ENCODE measurements at regions not wholly inside any gene's neighbourhood (a gene's known extent, or its start where the extent isn't known, plus 50 kb on each side); places are given as distances from the start of the nearest gene placed in this dataset.

- Histone ChIP-seq H3K23ac (ENCODE audit: insufficient read length, low read depth, low read length) (no peak overlapping the region), H3K27ac (ENCODE audit: insufficient read length, low read depth, low read length) (no peak overlapping the region), H2AK5ac (ENCODE audit: insufficient read length, low read length) (no peak overlapping the region), H2BK5ac (ENCODE audit: insufficient read length, low read length) (no peak overlapping the region), H4K91ac (ENCODE audit: insufficient read length, low read depth, low read length) (no peak overlapping the region), H2BK20ac (ENCODE audit: low read depth, low read length, poor library complexity, severe bottlenecking) (no peak overlapping the region), H3K14ac (ENCODE audit: insufficient read depth, low read length) (no peak overlapping the region), H2BK12ac (ENCODE audit: insufficient read length, low read depth, low read length) (no peak overlapping the region), H3K23me2 (ENCODE audit: insufficient read length, low read depth, low read length, poor library complexity, severe bottlenecking) (no peaks in the 10 kb centered on the region), H3K79me1 (ENCODE audit: insufficient read depth, low read depth, low read length, poor library complexity, severe bottlenecking) (no peaks in the 10 kb centered on the region), H3K18ac (ENCODE audit: insufficient read length, low read depth, low read length) (no peak overlapping the region), H2AFZ (ENCODE audit: low read length) (no peak overlapping the region), H3K56ac (ENCODE audit: insufficient read length, low read depth, low read length) (no peak overlapping the region), H2BK15ac (ENCODE audit: low read depth, low read length) (no peak overlapping the region), H4K20me1 (ENCODE audit: control insufficient read depth, insufficient read depth, insufficient read length) (no peaks in the 10 kb centered on the region), H3K4ac (ENCODE audit: low read depth, low read length) (no peak overlapping the region), H3K4me1 (ENCODE audit: insufficient read depth, low read length) (no peaks in the 10 kb centered on the region), H3T11ph (ENCODE audit: low read length) (no peak overlapping the region), H3K27me3 (ENCODE audit: insufficient read depth, low read length) (no peaks in the 10 kb centered on the region), H2BK120ac (ENCODE audit: low read depth, low read length, poor library complexity, severe bottlenecking) (no peak overlapping the region), H3K9ac (ENCODE audit: extremely low read depth, insufficient read length, low read length) (no peak overlapping the region), H3K4me2 (ENCODE audit: insufficient read depth, insufficient read length, low read length) (no peak overlapping the region), H4K5ac (ENCODE audit: insufficient read length, low read depth, low read length) (no peak overlapping the region), H3K9me3 (ENCODE audit: control insufficient read depth, low read depth, low read length) (no peaks in the 10 kb centered on the region), H4K8ac (replicated peaks; ENCODE audit: insufficient read length, low read depth, low read length) (no peak overlapping the region), H3K79me2 (ENCODE audit: insufficient read depth, low read length) (no peaks in the 10 kb centered on the region)
- H3K4me1 Mint-ChIP-seq = no peaks in the 10 kb centered on the region
- TF ChIP-seq CTCF (conservative IDR thresholded peaks at IDR 0.05) = no peak
- DNase-seq = no peak
- no peak overlapping the region for H3K27ac Mint-ChIP-seq
- peaks cover 15 to 16% of the 10 kb centered on the region in 2 experiments; a peak in 4 of 5 replicates for H3K9me3 Mint-ChIP-seq
- H3K4me3 Mint-ChIP-seq = no peak overlapping the region
- WGBS (ENCODE audit: extremely low coverage, insufficient read length, low lambda C conversion rate) = no CpG with 5 or more reads among the region's 27 CpGs
- peaks cover 4 to 11% (median 5%) of the 10 kb centered on the region in 3 experiments; a peak in 4 of 7 replicates for H3K36me3 Mint-ChIP-seq (ENCODE audit: insufficient read depth in 1 of 3, low read depth in 3 of 3)
- no peaks in the 10 kb centered on the region; the same call in 1 of the 2 replicates for H3K27me3 Mint-ChIP-seq (ENCODE audit: low read depth)
These were observed 613.5 kb downstream of the TLE4 start for GRCh38 chr9:80185112-80185738.

Data from H9 (cell line).